ENCODE measurements at regions not wholly inside any gene's neighbourhood (a gene's known extent, or its start where the extent isn't known, plus 50 kb on each side); places are given as distances from the start of the nearest gene placed in this dataset.

GRCh38 chr18:70688286-70688685, 399.4 kb downstream of the SOCS6 start:
- H3K4me1 ChIP-seq (ENCODE audit: control insufficient read depth in 1 of 2, insufficient read depth in 2 of 2, low read length in 2 of 2) = no peaks in the 10 kb centered on the region
- no peak overlapping the region for H3K27ac Mint-ChIP-seq
- no peaks in the 10 kb centered on the region for H3K36me3 ChIP-seq (replicated peaks in 1 of 2; ENCODE audit: control insufficient read depth in 1 of 2, insufficient read depth in 2 of 2, low read length in 2 of 2)
- no peaks in the 10 kb centered on the region for H3K79me2 ChIP-seq (ENCODE audit: insufficient read depth, low read length)
- no peak overlapping the region for H3K27ac ChIP-seq (ENCODE audit: low read depth in 1 of 2, low read length in 2 of 2)
- H3K4me2 ChIP-seq (replicated peaks; ENCODE audit: extremely low read depth, low read length, poor library complexity, severe bottlenecking) = no peak overlapping the region
- WGBS (ENCODE audit: insufficient coverage) = no CpG with 5 or more reads among the region's 1 CpG
- no peaks in the 10 kb centered on the region for H3K4me1 Mint-ChIP-seq
- no peaks in the 10 kb centered on the region for H3K27me3 ChIP-seq (ENCODE audit: control insufficient read depth in 2 of 2, insufficient read depth in 2 of 2, low read length in 2 of 2)
- TF ChIP-seq CTCF (IDR thresholded peaks at IDR 0.05) = no peak
- no peaks in the 10 kb centered on the region for H4K20me1 ChIP-seq (ENCODE audit: insufficient read depth, low read length)
- intact Hi-C loops (cut with micrococcal nuclease) = no loop called here
- peaks cover 0 to 6% (median 2%) of the 10 kb centered on the region in 7 donors for H3K9me3 Mint-ChIP-seq
- H3K36me3 Mint-ChIP-seq = no peaks in the 10 kb centered on the region
- no peak overlapping the region for H3K9ac ChIP-seq (ENCODE audit: insufficient read depth, low read length, poor library complexity, severe bottlenecking)
- no peaks in the 10 kb centered on the region for H3K9me3 ChIP-seq (replicated peaks in 1 of 2; ENCODE audit: control insufficient read depth in 1 of 2, insufficient read depth in 1 of 2, low read length in 2 of 2)
- no peak overlapping the region for H2AFZ ChIP-seq (ENCODE audit: insufficient read depth, low read depth, low read length, poor library complexity, severe bottlenecking)
- H3K4me3 Mint-ChIP-seq = no peak overlapping the region
- H3K27me3 Mint-ChIP-seq (ENCODE audit: low read depth in 3 of 3) = peaks cover 0 to 3% (median 0%) of the 10 kb centered on the region in 3 donors
- no peak for DNase-seq
- no peak overlapping the region for H3K4me3 ChIP-seq (replicated peaks in 1 of 3; ENCODE audit: low read depth in 2 of 3, low read length in 3 of 3)

- Mint-ChIP-seq H3K9me3 (peaks cover 0 to 7% (median 2%) of the 10 kb centered on the region in 7 donors), H3K27me3 (ENCODE audit: low read depth in 3 of 3) (no peaks in the 10 kb centered on the region), H3K27ac (no peak overlapping the region), H3K36me3 (no peaks in the 10 kb centered on the region), H3K4me1 (no peaks in the 10 kb centered on the region), H3K4me3 (no peak overlapping the region)
- H4K20me1 ChIP-seq (ENCODE audit: insufficient read depth, low read length) = no peaks in the 10 kb centered on the region
- no CpG with 5 or more reads among the region's 2 CpGs for WGBS (ENCODE audit: insufficient coverage)
- H3K27me3 ChIP-seq (ENCODE audit: control insufficient read depth in 2 of 2, insufficient read depth in 2 of 2, low read length in 2 of 2) = no peaks in the 10 kb centered on the region
- DNase-seq = no peak
- no peak overlapping the region for H3K27ac ChIP-seq (ENCODE audit: low read depth in 1 of 2, low read length in 2 of 2)
- no peak overlapping the region for H2AFZ ChIP-seq (ENCODE audit: insufficient read depth, low read depth, low read length, poor library complexity, severe bottlenecking)
- intact Hi-C loops (cut with micrococcal nuclease) = no loop called here
- no peaks in the 10 kb centered on the region for H3K36me3 ChIP-seq (replicated peaks in 1 of 2; ENCODE audit: control insufficient read depth in 1 of 2, insufficient read depth in 2 of 2, low read length in 2 of 2)
- no peaks in the 10 kb centered on the region for H3K9me3 ChIP-seq (replicated peaks in 1 of 2; ENCODE audit: control insufficient read depth in 1 of 2, insufficient read depth in 1 of 2, low read length in 2 of 2)
- H3K4me2 ChIP-seq (replicated peaks; ENCODE audit: extremely low read depth, low read length, poor library complexity, severe bottlenecking) = no peak overlapping the region
- H3K4me3 ChIP-seq (replicated peaks in 1 of 3; ENCODE audit: low read depth in 2 of 3, low read length in 3 of 3) = no peak overlapping the region
- TF ChIP-seq CTCF (IDR thresholded peaks at IDR 0.05) = no peak
- H3K4me1 ChIP-seq (ENCODE audit: control insufficient read depth in 1 of 2, insufficient read depth in 2 of 2, low read length in 2 of 2) = no peaks in the 10 kb centered on the region
- no peak overlapping the region for H3K9ac ChIP-seq (ENCODE audit: insufficient read depth, low read length, poor library complexity, severe bottlenecking)
- no peaks in the 10 kb centered on the region for H3K79me2 ChIP-seq (ENCODE audit: insufficient read depth, low read length)
These were observed 396.0 kb downstream of the SOCS6 start for GRCh38 chr18:70684821-70685220.

Data from CD14-positive monocyte (primary cell).